ENCODE measurements at regions not wholly inside any gene's neighbourhood (a gene's known extent, or its start where the extent isn't known, plus 50 kb on each side); places are given as distances from the start of the nearest gene placed in this dataset.

DNA sequence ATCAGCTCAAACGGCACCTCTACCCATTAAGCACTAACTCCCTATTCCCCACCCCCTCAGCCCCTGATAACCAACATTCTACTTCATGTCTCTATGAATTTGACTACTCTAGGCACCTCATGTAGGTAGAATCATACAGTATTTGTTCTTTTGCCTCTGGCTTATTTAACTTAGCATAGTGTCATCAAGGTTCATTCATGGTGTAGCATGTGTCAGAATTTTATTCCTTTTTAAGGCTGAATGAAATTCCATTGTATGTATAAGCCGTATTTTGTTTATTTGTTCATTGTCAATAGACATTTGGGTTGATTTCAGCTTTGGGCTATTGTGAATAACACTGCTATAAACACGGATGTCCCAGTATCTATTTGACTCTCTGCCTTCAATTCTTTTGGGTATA, 794.9 kb upstream of the SOX9 start:
- Histone ChIP-seq H3K36me3 (ENCODE audit: control insufficient read depth, insufficient read depth, low read length) (no peaks in the 10 kb centered on the region), H3K4me3 (replicated peaks; ENCODE audit: low read depth, low read length) (no peak overlapping the region), H3K27me3 (replicated peaks; ENCODE audit: control insufficient read depth, insufficient read depth, low read length) (no peaks in the 10 kb centered on the region)
- TF ChIP-seq, protein P1, sequence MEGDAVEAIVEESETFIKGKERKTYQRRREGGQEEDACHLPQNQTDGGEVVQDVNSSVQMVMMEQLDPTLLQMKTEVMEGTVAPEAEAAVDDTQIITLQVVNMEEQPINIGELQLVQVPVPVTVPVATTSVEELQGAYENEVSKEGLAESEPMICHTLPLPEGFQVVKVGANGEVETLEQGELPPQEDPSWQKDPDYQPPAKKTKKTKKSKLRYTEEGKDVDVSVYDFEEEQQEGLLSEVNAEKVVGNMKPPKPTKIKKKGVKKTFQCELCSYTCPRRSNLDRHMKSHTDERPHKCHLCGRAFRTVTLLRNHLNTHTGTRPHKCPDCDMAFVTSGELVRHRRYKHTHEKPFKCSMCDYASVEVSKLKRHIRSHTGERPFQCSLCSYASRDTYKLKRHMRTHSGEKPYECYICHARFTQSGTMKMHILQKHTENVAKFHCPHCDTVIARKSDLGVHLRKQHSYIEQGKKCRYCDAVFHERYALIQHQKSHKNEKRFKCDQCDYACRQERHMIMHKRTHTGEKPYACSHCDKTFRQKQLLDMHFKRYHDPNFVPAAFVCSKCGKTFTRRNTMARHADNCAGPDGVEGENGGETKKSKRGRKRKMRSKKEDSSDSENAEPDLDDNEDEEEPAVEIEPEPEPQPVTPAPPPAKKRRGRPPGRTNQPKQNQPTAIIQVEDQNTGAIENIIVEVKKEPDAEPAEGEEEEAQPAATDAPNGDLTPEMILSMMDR (IDR thresholded peaks at IDR 0.05; ENCODE audit: insufficient read depth, low read length, poor library complexity, severe bottlenecking): no peak
- DNase-seq (ENCODE audit: extremely low read depth, insufficient read length): no peak

DNA sequence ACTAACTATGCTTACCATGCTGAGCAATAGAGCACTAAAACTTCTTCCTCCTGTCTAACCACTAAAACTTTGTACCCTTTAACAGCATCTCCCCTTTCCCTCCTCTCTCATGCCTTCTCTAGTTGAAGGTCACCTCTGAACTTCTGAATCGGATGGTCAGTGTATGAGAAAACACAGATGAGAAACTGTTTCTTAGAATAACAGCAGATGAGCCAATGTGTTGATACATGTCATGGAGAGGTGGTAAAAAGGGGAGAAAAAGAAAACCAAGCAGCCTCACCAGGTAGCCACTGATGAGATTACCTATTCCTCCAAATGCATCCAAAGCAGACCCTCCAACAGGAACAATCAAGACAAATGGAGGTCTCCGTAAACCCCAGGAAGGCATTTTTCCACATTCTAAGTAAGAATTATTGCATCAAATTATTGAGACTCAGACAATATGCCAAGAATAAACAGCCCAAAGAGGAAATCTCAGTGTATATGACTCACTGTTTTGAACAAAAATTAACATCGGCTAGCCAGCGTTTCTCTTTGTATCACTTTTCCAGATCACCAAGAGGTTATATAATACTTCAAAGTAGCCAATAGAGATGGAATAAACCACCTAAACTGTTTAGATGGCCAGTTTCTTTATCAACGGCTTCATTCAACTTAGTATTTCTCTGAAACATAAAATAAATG, 793.3 kb upstream of the SOX9 start:
- TF ChIP-seq, protein P1 (IDR thresholded peaks at IDR 0.05; ENCODE audit: insufficient read depth, low read length, poor library complexity, severe bottlenecking): no peak

DNA sequence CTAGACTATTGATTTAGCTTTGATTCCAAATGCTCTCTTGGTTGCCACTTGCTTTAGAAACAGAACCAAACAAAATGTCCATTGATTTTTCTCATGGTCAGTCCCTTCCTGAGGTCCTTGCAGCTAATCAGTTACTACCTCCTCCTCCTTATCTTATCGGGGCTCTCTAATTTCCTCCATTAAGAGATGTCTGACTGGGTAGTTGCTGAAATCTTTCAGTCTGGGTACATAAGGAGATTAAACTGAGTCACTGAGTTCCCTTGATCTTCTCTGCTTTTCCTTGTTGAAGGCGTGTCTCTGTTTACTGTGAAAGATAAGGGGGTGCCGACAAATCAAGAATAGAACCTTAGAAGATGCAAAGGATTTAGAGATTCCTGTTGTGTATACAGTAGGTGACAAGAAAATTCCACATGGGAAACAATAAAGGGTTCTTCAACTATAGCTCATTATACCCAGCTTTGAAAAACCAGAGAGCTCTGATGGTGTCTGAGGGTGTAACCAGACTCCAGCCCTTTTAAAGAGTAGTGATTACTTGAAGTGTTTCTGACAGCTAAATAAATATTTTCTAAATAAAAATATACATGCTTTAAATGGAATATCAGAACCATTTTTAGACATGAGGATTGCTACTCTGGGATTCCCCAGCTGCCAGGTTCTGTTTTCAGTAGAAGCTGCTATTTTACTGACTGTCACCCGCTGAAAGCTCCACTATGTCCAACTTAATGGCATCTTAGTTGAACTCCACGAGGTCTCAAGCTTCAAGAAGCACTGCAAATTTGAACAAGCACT, 791.3 kb upstream of the SOX9 start:
- DNase-seq (ENCODE audit: extremely low read depth, insufficient read length): no peak

More for the DNA sequence above, 793.3 kb upstream of the SOX9 start:
- H3K36me3 ChIP-seq (ENCODE audit: control insufficient read depth, insufficient read depth, low read length): no peaks in the 10 kb centered on the region
- H3K27me3 ChIP-seq (replicated peaks; ENCODE audit: control insufficient read depth, insufficient read depth, low read length): no peaks in the 10 kb centered on the region
- H3K4me3 ChIP-seq (replicated peaks; ENCODE audit: low read depth, low read length): no peak overlapping the region
- DNase-seq (ENCODE audit: extremely low read depth, insufficient read length): no peak

DNA sequence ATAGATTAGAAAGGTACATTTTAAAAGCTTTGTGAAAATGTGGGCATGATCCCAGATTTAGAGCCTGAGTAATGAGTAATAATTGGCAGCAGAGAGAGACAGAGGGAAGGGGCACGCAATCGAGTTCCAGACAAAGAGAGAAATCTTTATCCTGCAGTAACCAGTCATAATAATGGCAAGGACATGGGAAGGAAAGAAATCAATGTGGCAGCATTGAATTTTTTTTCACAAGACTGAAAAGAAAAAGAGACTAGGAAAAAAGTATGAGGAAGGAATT, 790.8 kb upstream of the SOX9 start:
- Histone ChIP-seq H3K36me3 (ENCODE audit: control insufficient read depth, insufficient read depth, low read length) (no peaks in the 10 kb centered on the region), H3K27me3 (replicated peaks; ENCODE audit: control insufficient read depth, insufficient read depth, low read length) (no peaks in the 10 kb centered on the region), H3K4me3 (replicated peaks; ENCODE audit: low read depth, low read length) (no peak overlapping the region)
- TF ChIP-seq, protein P1 (IDR thresholded peaks at IDR 0.05; ENCODE audit: insufficient read depth, low read length, poor library complexity, severe bottlenecking): no peak
- no peak for DNase-seq (ENCODE audit: extremely low read depth, insufficient read length)

More for the DNA sequence above, 791.3 kb upstream of the SOX9 start:
- TF ChIP-seq, protein P1 (IDR thresholded peaks at IDR 0.05; ENCODE audit: insufficient read depth, low read length, poor library complexity, severe bottlenecking): no peak
- no peak overlapping the region for H3K4me3 ChIP-seq (replicated peaks; ENCODE audit: low read depth, low read length)
- no peaks in the 10 kb centered on the region for H3K27me3 ChIP-seq (replicated peaks; ENCODE audit: control insufficient read depth, insufficient read depth, low read length)
- H3K36me3 ChIP-seq (ENCODE audit: control insufficient read depth, insufficient read depth, low read length): no peaks in the 10 kb centered on the region

DNA sequence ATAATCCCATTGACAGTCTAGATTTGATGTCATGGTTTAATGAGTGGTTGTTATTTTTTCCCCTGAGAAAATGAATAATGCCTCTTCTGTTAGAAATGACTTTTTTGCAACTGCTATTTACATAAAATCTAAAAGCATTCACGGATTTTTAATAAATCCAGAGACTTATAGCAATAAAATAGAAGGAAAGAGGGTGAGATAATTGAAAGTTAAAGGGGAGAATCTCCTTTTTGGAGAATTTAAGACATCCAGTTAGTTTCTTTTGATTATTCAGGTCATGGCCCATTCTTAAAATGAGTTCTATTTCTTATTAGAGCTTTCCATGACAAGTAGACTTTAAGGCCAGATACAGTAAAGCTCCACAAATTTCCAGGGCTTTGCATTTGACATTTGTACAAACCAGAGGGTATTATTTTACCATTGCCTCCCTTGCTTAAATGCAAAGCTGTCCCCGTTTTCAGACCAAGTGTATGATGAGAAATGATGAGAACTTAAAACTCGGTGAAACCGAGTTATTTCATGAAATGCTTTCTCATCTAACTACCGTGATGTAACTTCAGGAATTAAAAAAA, 789.0 kb upstream of the SOX9 start:
- no peaks in the 10 kb centered on the region for H3K36me3 ChIP-seq (ENCODE audit: control insufficient read depth, insufficient read depth, low read length)
- TF ChIP-seq, protein P1 (IDR thresholded peaks at IDR 0.05; ENCODE audit: insufficient read depth, low read length, poor library complexity, severe bottlenecking): no peak
- DNase-seq (ENCODE audit: extremely low read depth, insufficient read length): no peak
- no peak overlapping the region for H3K4me3 ChIP-seq (replicated peaks; ENCODE audit: low read depth, low read length)
- H3K27me3 ChIP-seq (replicated peaks; ENCODE audit: control insufficient read depth, insufficient read depth, low read length): no peaks in the 10 kb centered on the region

All from GM06990 (cell line).